HepG2 (cell line): ENCODE measurements at regions not wholly inside any gene's neighbourhood (a gene's known extent, or its start where the extent isn't known, plus 50 kb on each side); places are given as distances from the start of the nearest gene placed in this dataset.

Source experiments
- ATAC-seq: fragments of 200-7000 bp; cut with Tn5 transposase; 3 replicates; pipeline ENCODE4 v1.9.1; 2020; ENCODE audit warnings: mild to moderate bottlenecking, moderate library complexity
- BruUV-seq: library from RNA; stranded (reverse); fragments of 400-500 nt; replicated peaks from 2 replicates; lab custom pipeline; 2021; lab: Mats Ljungman, UMichigan
- CTCF ChIA-PET: fragments of 300-600 bp; formaldehyde crosslinking; extraction: SDS; loops from one replicate; lab custom pipeline; 2021; ENCODE audit warnings: low total read pairs, inconsistent platforms, low intra/inter-chr PET ratio; lab: Yijun Ruan, JAX
- POLR2A ChIA-PET: fragments of 350-600 bp; sonication (Branson Sonifier 250); formaldehyde crosslinking; loops from one replicate; lab custom pipeline; 2020; ENCODE audit warnings: antibody characterized with exemption, inconsistent platforms; lab: Yijun Ruan, JAX
- DNase-seq: peaks from one replicate; pipeline ENCODE4 v3.0.0-alpha.2; 2015; ENCODE audit warnings: low spot score
- FAIRE-seq: peaks from 3 replicates; lab custom pipeline; 2011; peaks lifted over from hg19 to GRCh38; lab: Jason Lieb, UNC
- H2AFZ ChIP-seq: one replicate; pipeline ENCODE4 v1.6.1; 2011; ENCODE audit warnings: low read length, inconsistent platforms
- H3K27ac ChIP-seq: fragments of 300-600 bp; 3 replicates; pipeline ENCODE4 v1.8.0; 2011; ENCODE audit warnings: mixed run types, mild to moderate bottlenecking, mixed read lengths, low read length, inconsistent platforms; ENCODE audit not compliant: insufficient read depth; ENCODE audit errors: extremely low read length
- H3K27me3 ChIP-seq, 2 experiments: fragments of 200-600 bp in 1 of 2; 2 replicates in 1 of 2; 3 replicates in 1 of 2; pipeline versions ENCODE4 v1.6.0 to v1.8.0; 2011; ENCODE audit warnings: low read length in 2 of 2, mild to moderate bottlenecking in 2 of 2, moderate library complexity in 2 of 2, inconsistent platforms in 1 of 2; ENCODE audit not compliant: insufficient read depth in 2 of 2, control insufficient read depth in 1 of 2
- H3K36me3 ChIP-seq, 2 experiments: fragments of 200-600 bp in 1 of 2; replicated peaks in 1 of 2; 2 replicates in 1 of 2; 3 replicates in 1 of 2; pipeline versions ENCODE4 v1.5.1 to v1.8.0; 2011; ENCODE audit warnings: low read length in 2 of 2, inconsistent platforms in 1 of 2; ENCODE audit not compliant: insufficient read depth in 2 of 2, control insufficient read depth in 1 of 2
- H3K4me1 ChIP-seq: 2 replicates; pipeline ENCODE4 v1.5.1; 2012; ENCODE audit warnings: low read length, inconsistent platforms; ENCODE audit not compliant: insufficient read depth
- H3K4me2 ChIP-seq: 2 replicates; pipeline ENCODE4 v1.6.0; 2011; ENCODE audit warnings: low read depth, low read length, inconsistent platforms
- H3K4me3 ChIP-seq, 3 experiments: fragments of 200-600 bp in 1 of 3; sonication (generic), shearing (Covaris generic) in 1 of 3; replicated peaks in 1 of 3; 2 replicates each; pipeline ENCODE4 v1.5.1; 2011 to 2016; ENCODE audit warnings: low read length in 3 of 3, inconsistent platforms in 2 of 3, low read depth in 2 of 3, mild to moderate bottlenecking in 2 of 3, control low read depth in 1 of 3, mixed read lengths in 1 of 3; ENCODE audit not compliant: insufficient read depth in 1 of 3
- H3K79me2 ChIP-seq: one replicate; pipeline ENCODE4 v1.6.1; 2011; ENCODE audit warnings: low read length, inconsistent platforms; ENCODE audit not compliant: insufficient read depth
- H3K9ac ChIP-seq: 2 replicates; pipeline ENCODE4 v1.6.0; 2011; ENCODE audit warnings: mild to moderate bottlenecking, low read depth, low read length, inconsistent platforms; ENCODE audit not compliant: insufficient read depth
- H3K9me3 ChIP-seq: 2 replicates; pipeline ENCODE4 v1.5.1; 2012; ENCODE audit warnings: mild to moderate bottlenecking, low read length
- H4K20me1 ChIP-seq: 2 replicates; pipeline ENCODE4 v1.6.0; 2011; ENCODE audit warnings: inconsistent platforms, mild to moderate bottlenecking, low read length, moderate library complexity; ENCODE audit not compliant: insufficient read depth
- AKAP8 ChIP-seq: sonication (generic); formaldehyde crosslinking; IDR thresholded peaks from 2 replicates; pipeline ENCODE4 v1.5.1; 2020; ENCODE audit warnings: mild to moderate bottlenecking, missing genetic modification reagents
- ATAD3A ChIP-seq: sonication (generic); formaldehyde crosslinking; IDR thresholded peaks from 2 replicates; pipeline ENCODE4 v1.4.0; 2020; ENCODE audit warnings: missing genetic modification reagents
- KDM2A ChIP-seq: sonication (generic); formaldehyde crosslinking; IDR thresholded peaks from 2 replicates; pipeline ENCODE4 v1.4.0; 2020; ENCODE audit warnings: low read depth, missing genetic modification reagents, borderline replicate concordance
- MYPOP ChIP-seq: sonication (generic); formaldehyde crosslinking; IDR thresholded peaks from 2 replicates; pipeline ENCODE4 v1.8.1; 2023; ENCODE audit warnings: mild to moderate bottlenecking, moderate library complexity, missing genetic modification reagents
- PRDM10 ChIP-seq: sonication (generic); formaldehyde crosslinking; IDR thresholded peaks from 2 replicates; pipeline ENCODE4 v1.4.0; 2020; ENCODE audit warnings: low read depth, missing genetic modification reagents
- PTBP1 ChIP-seq: fragments of 200-400 bp; formaldehyde crosslinking; IDR thresholded peaks from 2 replicates; pipeline ENCODE4 v1.6.1; 2018; ENCODE audit warnings: low read length, low read depth; ENCODE audit not compliant: poor library complexity, severe bottlenecking
- ZBTB34 ChIP-seq: sonication (generic); formaldehyde crosslinking; IDR thresholded peaks from 2 replicates; pipeline ENCODE4 v1.8.0; 2022; ENCODE audit warnings: mild to moderate bottlenecking, missing genetic modification reagents
- ZNF737 ChIP-seq: sonication (generic); formaldehyde crosslinking; IDR thresholded peaks from 2 replicates; pipeline ENCODE4 v1.5.0; 2020; ENCODE audit warnings: missing genetic modification reagents, mild to moderate bottlenecking, borderline replicate concordance
- ZNF788 ChIP-seq: sonication (generic); formaldehyde crosslinking; IDR thresholded peaks from 2 replicates; pipeline ENCODE4 v1.5.0; 2020; ENCODE audit warnings: mild to moderate bottlenecking, missing genetic modification reagents, borderline replicate concordance
- in situ Hi-C: cut with HindIII; loops from 2 replicates; pipeline ENCODE4 v1.10.0; 2017; ENCODE audit warnings: low pct_unique_long_range_greater_than_20kb; ENCODE audit not compliant: extremely low pct_ligation_motif_present
- intact Hi-C: fragments of 100-400 bp; cut with micrococcal nuclease; formaldehyde crosslinking; loops from one replicate; pipeline ENCODE4 v1.10.0; 2022; ENCODE audit not compliant: unreplicated experiment

GRCh38 chrX:94743478-94743877, 1069.5 kb downstream of the FAM133A start:
- TF ChIP-seq AKAP8 (CRISPR knock-in tag) (no peak), PTBP1 (no peak), KDM2A (no peak), MYPOP (no peak), ZNF737 (CRISPR knock-in tag) (no peak), ATAD3A (no peak), PRDM10 (CRISPR knock-in tag) (no peak), ZNF788 (CRISPR knock-in tag) (no peak), ZBTB34 (CRISPR knock-in tag) (no peak)
- ChIA-PET POLR2A (no interaction called here), CTCF (no interaction called here)
- intact Hi-C loops (no loop called here), in situ Hi-C loops (no loop called here)
- no peak for ATAC-seq
- no peak for DNase-seq
- no peaks in the 10 kb centered on the region for H3K79me2 ChIP-seq
- no peak overlapping the region for H2AFZ ChIP-seq
- no peaks in the 10 kb centered on the region for H3K9me3 ChIP-seq
- no peak overlapping the region for H3K4me3 ChIP-seq
- FAIRE-seq: no peak
- BruUV-seq: no TSS peak
- H3K4me2 ChIP-seq: no peak overlapping the region
- no peaks in the 10 kb centered on the region for H3K27me3 ChIP-seq
- H3K9ac ChIP-seq: no peak overlapping the region
- H4K20me1 ChIP-seq: no peaks in the 10 kb centered on the region
- H3K27ac ChIP-seq: no peak overlapping the region
- H3K36me3 ChIP-seq: no peaks in the 10 kb centered on the region
- no peaks in the 10 kb centered on the region for H3K4me1 ChIP-seq
